OCI-M2 (cell line): ENCODE measurements at regions not wholly inside any gene's neighbourhood (a gene's known extent, or its start where the extent isn't known, plus 50 kb on each side); places are given as distances from the start of the nearest gene placed in this dataset.

Experiments used
- DNase-seq: peaks from one replicate; lab custom pipeline; 2025; ENCODE audit not compliant: unreplicated experiment; lab: John Stamatoyannopoulos, UW

DNA sequence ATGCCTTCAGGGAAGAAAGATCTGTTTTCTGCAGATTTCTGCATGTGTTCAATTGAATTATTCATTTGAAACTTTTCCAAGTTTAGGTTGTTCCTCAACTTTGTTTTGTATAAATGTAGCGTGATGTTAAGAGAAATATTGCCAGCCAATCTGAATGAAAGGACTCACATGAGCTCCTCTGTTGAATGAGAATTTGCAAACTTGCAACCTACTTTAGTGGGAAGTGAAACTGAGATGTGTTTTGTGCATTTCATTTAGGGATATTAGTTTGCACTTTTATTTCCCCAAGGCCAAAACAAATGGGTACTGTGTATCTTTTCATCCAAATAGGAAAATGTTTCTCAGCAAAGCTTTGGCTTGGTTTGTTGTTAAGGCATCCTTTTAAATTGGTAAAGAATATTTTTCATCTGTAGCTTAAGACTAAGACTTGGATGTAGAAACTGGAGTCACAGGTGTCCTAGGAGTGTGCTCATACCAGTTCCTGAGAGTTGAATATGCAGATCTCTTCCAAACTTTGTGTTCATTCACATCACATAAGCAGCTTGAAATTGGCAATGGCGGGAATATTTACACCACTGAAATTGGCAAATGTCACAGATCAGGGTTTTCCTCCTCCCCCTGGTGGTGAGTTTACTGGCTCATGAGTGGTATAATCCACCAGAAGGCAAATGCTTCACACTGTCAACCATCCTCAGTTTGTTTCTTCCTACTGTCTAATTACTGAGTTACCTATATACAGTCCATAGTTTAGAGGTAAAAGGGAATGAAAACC, 193.6 kb upstream of the BANK1 start:
- no peak for DNase-seq

DNA sequence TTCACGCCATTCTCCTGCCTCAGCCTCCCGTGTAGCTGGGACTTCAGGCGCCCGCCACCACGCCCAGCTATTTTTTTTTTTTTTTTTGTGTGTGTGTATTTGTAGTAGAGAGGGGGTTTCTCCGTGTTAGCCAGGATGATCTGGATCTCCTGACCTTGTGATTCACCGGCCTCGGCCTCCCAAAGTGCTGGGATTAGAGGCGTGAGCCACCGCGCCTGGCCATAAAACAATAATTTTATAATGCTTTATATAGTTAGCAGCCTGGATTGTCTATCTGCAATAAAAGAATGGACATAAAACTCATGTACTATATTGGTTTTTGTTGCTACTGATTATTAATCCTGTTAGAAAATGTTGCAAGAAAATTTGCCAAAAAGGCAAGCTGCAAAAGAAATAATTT, 195.9 kb upstream of the BANK1 start:
- no peak for DNase-seq

DNA sequence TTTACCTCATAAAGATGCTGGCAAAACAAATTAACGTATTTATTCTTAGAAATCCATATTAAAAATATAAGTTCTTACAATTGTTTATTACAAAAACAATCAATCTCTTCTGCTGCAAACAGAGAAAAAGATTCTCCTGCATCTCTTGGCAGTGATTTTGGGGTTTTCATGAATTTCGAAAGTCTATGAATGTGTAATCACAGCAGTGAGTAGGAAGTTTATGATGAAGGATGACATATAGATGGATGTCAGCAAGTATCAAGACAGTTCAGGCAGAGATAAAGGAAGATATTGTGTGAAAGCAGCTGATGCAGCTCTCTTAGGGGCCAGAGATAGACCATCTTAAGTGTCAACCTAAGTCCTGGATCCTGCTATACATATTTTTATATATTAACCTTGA, 196.9 kb upstream of the BANK1 start:
- no peak for DNase-seq

DNA sequence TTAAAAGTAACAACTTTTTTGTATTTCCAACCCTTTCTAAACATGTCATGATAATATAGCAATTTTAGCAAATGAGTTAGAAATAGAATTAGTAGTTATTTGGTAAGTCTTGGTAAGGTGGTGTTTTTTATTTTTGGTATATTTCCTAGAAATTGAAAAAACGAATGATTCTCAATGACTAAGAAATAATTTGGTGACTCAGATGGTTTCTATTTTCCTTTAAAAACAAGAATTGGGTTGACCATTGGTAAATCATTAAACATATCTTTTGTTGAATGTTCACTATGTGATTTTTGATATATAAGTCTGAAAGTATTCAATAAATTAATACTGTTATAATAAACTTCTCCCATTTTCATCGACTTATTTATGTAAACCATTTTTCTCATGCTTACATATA, 206.2 kb upstream of the BANK1 start:
- no peak for DNase-seq

DNA sequence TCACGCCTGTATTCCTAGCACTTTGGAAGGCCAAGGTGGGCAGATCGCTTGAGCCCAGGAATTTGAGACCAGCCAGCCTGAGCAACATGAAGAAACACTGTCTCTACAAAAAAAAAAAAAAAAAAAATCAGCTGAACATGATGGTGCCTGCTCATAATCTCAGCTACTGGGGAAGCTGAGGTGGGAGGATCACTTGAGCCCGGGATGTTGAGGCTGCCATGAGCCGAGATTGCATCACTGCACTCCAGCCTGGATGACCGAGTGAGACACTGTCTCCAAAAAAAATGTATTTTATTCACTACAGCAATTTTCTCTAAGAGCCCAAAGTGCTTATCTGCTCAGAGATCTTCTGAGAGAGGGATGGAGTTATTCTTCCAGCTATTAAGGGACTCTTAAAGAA, 215.8 kb upstream of the PPP3CA start:
- no peak for DNase-seq

DNA sequence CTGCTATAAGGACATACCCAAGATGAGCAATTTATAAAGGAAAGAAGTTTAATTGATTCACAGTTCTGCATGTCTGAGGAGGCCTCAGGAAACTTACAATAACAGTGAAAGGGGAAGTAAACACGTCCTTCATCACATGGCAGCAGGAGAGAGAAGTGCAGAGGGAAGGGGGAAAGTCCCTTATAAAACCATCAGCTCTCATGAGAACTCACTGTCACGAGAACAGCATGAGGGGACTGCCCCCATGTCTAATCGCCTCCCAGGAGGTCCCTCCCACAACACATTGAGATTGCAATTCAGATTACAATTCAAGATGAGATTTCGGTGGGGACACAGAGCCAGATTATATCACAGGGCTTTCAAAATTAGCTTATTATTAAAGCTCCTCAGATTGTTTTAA, 209.5 kb upstream of the PPP3CA start:
- no peak for DNase-seq

DNA sequence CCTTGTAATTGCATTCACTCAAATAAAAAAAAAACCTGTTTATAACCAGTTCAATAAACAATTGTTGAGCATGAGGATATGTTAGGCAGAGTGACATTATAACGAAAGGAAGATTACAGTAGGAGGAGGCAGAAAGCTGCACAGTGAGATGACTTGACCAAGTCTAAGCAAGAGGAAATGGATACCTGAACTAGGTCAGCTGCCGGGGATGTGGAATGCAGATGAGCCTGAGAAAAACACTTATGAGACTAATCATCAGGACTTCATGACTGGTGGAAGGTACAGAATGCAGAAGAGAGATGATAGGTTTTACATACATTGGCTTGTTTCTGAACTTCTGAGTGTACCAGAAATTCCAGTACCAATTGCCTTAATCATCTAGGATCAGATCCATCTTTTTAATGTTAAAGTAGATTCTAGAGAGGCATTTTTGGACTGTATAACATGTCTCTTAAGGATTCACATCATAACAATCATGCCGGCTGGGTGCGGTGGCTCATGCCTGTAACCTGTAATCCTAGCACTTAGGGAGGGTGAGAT, 208.1 kb upstream of the PPP3CA start:
- DNase-seq, result no peak

DNA sequence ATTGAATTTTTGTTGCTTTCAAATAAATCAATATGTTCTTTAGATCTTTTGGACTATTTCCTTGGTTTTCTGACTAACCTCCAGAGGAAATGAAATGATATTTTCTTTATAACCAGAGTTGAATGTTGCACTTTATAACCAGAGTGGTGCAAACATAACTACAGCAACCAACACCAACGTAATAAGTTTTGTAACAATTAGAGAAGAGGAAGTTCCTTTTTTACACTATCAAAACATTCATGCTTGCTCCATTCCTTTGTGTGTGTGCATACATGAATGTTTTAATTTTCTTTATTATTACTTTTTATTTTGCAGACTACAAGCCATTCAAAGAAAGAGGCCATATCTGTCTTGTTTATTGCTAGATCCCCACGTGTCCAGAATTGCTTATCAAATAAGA, 193.0 kb upstream of the PPP3CA start:
- DNase-seq, result no peak

DNA sequence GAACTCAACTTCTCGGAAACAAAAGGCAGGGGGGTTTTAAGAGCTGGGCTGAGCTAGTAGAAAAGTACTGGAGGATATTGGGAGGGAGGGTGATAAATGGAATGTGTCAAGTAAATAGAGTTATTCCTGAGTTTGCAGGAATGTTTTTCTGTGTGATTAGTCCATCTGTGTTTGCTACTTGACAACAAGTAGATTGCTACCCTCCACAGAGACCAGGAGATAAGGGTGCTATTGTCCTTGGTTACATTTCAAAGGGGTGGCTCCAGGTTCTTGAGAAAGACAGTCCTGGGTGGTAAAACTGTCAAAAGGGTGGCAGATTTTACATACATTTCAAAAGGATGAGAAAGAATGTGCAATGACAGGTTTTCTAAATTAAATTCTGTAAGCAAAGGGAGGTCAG, 181.2 kb upstream of the PPP3CA start:
- no peak for DNase-seq

DNA sequence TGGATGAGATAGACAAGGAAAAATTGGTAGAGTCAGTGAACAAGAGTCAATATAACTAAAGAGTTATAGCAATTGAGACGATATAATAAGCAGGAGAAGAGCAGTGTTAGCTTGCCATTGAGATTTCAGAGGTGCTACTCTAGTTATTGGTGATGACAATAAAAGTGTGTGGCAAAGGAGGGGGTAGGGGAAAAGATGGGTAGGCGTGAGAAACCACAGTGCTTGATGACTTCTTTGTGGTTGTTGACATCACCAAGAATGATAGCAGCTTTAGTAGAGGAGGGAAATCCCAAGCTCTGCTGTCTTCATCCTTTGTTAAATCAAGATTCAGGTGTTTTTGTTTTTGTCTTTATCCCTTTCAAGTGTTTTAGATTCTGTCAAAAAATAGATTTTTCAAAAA, 179.9 kb upstream of the PPP3CA start:
- no peak for DNase-seq

DNA sequence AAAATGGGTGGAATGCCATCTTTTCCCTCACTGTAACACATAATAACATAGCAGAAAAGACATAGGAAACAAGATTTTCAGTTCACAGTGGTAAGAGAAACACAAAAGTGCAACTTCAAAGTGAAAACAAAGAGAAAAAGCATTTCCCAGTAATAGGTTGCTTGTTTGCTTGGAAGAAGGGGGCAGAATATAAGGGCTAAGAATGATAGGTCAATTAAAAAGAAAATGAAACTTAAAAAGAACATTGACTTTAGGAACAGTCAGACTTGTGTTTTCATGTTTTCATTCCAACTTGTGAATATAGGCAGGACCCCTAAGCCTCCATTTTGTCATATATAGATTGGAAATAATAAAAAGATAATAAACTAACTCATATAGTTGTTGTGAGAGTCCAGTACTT, 168.2 kb upstream of the PPP3CA start:
- DNase-seq, result no peak

DNA sequence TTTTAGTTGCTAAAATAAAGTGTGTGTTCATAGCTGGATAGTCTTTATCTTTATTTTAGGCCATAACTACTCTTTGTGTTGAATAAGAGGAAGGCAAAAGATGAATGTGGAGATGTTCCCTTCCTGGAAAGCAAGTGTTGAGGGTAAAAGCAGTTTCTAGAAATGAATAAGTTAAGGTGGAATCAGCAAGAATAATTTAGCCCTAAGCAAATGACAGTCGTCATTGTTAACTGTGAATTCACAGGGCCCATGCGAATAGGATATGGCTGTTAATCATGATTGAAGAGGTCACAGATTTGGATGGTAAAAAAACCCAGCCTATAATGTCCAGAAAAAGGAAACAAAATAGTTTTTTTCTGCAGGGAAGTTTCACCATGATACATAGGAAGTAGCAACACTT, 167.8 kb upstream of the PPP3CA start:
- no peak for DNase-seq

DNA sequence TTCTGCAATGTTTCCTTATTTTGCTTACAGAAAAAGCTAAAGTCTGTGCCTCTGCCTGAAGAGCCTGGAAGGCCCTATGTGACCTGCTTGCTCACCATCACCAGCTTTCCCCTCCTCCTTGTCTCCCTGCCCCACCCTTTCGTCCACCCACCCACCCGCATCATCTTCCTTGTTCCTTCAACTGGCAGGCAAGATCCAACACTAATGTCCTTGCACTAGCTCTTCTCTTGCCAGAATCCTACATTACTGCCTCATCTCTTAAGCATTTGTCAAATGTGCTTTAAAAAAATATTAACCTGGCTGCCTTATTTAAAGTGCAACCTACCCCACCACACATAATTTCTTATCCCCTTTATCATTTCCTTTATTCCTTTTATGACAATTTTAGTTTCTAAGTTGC, 165.1 kb upstream of the PPP3CA start:
- no peak for DNase-seq

DNA sequence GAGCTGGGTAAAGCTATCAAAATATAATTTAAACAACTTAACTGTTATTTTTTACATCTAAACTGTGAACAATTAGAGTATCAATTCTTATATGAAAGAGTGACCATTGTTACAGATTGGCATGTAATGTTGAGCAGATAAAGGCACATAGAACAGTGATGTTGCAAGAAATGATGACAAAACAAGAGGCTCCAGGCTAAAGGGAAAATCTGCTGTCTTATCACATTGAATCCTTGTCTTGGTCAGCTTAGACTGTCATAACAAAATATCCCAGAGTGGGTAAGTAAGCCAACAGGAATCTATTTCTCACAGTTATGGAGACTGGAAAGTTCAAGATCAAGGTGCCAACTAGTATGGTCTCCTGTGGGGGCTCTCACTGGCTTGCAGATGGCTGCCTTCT, 154.1 kb upstream of the PPP3CA start:
- DNase-seq, result no peak

DNA sequence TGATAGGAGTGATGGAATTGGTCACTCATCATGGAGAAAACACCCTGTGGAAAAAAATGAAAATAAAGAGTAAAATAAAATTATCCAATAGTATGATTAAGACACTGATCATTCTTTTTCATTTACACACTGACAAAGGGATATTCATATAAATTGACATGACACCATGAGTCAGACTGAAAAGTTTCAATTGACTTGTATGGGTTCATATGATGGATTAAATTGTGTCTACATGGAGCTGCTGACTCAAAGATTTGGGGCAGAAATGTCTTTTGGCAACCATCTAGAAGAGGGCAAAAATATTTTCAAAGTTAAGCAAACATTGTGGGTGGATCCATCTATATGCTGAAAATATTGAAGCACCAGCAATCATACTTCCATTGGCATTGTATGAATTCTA, 153.4 kb upstream of the PPP3CA start:
- no peak for DNase-seq

DNA sequence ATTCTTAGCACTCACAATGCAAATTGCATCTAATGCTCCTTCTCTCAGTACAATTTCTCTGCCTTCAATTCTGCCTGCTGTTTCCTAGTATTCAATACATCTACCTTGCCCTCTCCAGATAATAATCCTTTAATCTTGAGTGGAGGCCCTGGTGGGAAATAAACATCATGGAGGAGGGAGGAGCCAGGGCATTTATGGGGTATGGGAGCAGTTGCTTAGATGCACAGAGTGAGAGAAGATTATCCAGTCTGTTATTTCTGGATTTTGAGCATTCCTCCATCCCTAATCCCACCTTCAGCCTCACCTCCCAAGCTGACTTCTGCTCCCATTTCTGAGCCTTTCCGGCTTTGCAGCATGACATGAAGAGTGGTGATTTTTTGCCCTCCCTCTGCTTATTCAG, 127.9 kb upstream of the PPP3CA start:
- no peak for DNase-seq

DNA sequence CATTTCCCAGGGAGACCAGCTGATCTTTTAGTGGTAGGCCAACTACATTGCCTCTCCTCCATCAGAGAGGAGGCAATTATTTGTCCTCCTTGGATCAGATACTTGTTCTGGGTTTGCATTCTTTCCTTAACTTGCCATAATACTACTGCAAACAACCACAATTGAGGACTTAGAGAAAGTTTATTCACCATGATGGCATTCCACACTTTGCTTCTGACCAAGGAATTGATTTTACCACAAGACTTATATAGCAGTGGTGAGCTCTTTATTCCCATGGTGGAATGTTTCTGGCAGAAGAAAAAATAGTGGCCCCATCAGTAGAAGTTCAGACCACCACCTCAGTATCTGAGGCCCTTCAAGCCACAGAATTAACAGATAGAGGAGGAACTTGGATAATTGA, 123.9 kb upstream of the PPP3CA start:
- DNase-seq, result no peak

DNA sequence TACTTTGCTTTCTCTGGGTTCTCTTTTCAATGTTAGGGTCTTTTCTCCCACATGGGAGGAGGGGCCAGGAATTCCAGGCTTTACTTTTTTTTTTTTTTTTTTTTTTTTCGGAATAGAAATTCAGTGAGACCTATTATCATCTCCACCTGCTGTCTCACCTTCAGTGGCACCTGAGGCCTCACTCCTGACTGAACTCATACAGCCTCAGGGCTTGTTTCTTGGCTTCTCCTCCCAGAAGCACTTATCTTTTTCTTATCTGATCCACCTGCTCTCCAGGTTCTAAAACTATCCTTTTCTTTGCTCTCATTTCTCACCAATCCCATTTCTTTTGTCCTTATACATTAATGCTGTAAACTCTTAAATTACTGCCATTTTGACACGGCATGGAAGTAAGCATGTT, 117.3 kb upstream of the PPP3CA start:
- DNase-seq, result no peak

DNA sequence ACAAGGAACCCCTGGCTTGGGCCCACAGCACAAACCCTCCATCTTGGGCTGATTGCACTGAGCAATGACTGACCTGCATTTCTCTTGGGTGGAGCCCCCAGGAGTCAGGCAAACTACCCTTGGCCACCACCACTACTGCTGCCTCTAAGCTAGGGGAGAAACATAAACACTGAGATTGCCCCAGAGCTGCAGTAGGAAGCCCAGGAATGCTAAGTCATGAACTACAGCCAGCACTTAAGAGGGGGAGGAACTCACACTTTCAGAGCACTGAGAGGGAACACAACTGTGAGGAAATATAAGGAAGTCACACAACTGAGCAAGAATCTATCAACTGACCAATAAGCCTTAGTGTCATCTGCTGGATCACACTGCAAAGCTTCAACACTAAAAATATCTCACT, 111.6 kb upstream of the PPP3CA start:
- no peak for DNase-seq

DNA sequence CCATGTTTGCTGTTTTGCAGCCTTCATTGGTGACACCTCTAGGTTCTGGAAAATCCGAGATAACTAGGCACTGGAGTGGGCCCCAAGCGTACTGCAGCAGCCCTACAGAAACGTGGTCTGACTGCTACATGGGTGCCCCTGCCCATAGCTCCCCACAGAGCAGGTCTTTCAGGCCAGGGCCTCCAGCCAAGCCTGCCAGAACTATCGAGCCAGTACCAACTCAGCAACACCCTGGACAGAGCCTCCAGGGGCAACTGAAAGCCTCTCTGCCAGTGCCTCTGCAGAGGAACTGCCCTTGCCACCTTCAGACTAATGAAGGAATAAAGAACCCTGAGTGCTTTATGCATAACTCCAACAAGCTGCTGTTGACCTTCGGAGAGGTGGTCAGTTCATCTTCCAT, 111.1 kb upstream of the PPP3CA start:
- DNase-seq, result no peak

DNA sequence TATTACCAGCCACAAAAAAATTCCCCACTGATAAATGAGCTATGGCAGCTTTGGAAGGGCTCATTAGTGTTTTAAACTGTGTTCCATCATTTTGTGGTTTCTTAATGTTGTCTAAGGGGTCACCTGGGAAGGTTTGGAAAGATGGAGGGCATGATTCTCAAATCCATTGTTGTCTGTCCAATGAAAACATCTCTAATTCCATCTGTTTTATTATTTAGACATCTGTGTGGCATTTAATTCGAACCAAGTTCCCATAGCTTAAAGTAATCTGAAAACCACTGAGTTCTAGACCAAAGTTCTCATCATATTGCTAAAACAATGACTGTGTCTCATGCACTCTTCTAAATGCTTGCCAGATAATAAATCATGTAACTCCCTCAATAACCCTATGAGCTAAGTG, 103.8 kb upstream of the PPP3CA start:
- DNase-seq, result no peak

DNA sequence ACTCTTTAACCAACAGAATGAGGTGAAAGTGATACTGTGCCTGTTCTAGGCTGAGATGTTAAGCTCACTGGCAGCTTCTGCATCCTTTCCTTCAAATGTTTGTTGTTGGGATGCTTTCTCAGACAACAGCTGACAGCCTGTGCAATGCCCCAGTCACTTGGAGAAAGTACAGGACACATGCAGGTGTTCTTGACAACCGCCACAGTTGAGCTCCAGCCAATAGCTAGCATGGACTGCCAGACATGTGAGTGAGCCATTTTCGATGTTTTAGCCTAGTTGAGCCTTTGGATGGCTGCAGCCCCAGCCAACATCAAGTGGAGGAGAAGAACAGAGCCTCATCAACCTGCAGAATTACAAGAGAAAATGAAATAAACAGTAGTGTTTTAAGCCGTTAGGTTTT, 94.1 kb upstream of the PPP3CA start:
- no peak for DNase-seq

DNA sequence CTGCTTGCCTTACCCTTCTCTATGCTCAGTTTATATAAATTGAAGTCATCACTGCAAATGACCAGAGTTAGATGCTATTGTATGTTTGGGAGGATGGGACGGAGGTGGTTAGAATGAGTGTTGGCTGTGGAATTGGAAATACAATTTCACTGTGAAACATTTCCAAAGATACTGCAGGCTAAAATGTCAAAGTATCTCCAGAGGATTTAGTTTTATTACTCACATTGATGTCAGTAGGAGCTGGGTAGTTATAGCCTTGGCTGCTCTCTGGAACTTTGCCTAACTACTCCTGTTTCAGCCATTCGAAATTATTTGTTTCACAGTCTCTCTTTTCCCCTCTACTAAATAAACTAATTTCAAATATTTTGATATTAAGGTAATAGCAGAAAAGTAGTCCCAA, 92.6 kb upstream of the PPP3CA start:
- DNase-seq, result no peak
